Coronary artery (tissue), 2 donors: ENCODE measurements at regions not wholly inside any gene's neighbourhood (a gene's known extent, or its start where the extent isn't known, plus 50 kb on each side); places are given as distances from the start of the nearest gene placed in this dataset.

Source experiments
- DNase-seq: peaks from one replicate; pipeline ENCODE4 v3.0.0-alpha.2; 2017; ENCODE audit warnings: low spot score
- H3K27ac ChIP-seq, 2 donors: fragments of 200-600 bp; sonication (generic); one replicate each; pipeline ENCODE4 v1.5.1; 2016 to 2019
- H3K4me3 ChIP-seq: fragments of 200-600 bp; sonication (generic); 2 replicates; pipeline ENCODE4 v1.5.1; 2016; ENCODE audit warnings: mild to moderate bottlenecking, moderate library complexity
- TF ChIP-seq, protein P1 (sequence below): fragments of 200-600 bp; sonication (generic); IDR thresholded peaks from one replicate; pipeline ENCODE4 v1.5.1; 2019; ENCODE audit warnings: antibody characterized with exemption

DNA sequence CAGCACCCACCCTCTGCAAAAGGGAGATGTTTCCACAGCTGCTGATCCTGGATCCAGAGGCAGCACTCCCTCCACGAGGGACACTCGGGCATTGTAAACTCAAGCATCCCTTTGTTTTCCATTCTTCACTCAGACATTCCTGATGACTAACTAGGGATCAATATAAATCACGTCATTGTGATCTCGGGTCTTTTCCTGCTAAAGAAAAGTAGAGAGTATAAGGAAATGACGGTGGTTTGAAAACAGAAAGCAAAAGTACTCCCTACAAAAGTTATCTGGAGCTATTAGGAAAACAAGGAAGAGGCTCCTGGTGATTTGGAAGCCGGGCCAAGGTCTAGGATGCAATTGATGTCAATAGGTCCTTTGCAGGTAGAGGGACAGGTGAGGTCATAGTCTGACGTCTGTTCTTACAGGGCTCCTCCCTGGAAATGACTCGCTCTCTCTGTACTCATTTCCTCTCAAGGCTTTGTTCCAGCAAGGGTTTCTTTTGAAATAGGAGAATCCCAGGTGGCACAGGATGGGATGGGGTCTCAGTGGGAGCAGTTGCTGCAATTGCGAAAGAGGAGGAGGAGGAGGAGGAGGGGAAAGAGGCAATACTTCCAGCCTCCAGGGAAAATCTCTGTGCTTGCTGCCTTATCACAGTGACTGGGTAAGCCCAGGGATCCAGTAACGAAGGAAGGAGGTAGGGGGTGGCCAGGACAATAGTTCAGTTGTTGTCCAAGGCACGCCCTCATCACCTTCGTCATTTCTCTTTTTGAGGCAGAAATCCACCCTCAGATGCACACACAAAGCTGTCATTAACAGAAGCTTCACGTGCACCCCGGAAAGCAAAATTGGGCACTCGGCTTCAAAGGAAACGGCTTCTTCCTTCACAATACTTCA is 222.8 kb downstream of the LY86 start:
- Histone ChIP-seq H3K4me3 (peak overlapping the region; percentile 58), H3K27ac (peak overlapping the region in 1 of 2 donors; percentile 1)
- DNase-seq: no peak
- TF ChIP-seq, protein P1, sequence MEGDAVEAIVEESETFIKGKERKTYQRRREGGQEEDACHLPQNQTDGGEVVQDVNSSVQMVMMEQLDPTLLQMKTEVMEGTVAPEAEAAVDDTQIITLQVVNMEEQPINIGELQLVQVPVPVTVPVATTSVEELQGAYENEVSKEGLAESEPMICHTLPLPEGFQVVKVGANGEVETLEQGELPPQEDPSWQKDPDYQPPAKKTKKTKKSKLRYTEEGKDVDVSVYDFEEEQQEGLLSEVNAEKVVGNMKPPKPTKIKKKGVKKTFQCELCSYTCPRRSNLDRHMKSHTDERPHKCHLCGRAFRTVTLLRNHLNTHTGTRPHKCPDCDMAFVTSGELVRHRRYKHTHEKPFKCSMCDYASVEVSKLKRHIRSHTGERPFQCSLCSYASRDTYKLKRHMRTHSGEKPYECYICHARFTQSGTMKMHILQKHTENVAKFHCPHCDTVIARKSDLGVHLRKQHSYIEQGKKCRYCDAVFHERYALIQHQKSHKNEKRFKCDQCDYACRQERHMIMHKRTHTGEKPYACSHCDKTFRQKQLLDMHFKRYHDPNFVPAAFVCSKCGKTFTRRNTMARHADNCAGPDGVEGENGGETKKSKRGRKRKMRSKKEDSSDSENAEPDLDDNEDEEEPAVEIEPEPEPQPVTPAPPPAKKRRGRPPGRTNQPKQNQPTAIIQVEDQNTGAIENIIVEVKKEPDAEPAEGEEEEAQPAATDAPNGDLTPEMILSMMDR: no peak

DNA sequence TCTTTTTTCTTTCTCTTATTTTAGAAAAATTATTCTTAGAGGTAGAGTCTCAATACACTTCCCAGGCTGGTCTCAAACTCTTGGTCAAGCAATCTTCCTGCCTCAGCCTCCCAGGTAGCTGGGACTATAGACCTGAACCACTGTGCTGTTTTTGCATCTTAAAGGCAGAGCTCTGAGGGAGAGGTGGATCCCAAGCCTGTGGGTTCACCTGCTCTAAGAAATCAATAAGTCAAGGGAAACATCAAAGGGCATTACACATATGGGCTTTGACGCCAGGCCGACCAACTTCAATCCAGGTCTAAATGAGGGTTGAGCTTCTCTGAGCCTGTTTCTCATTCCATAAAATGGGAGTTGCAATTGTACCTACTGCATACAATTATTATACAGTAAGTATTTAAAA is 223.9 kb downstream of the LY86 start:
- TF ChIP-seq, protein P1: no peak
- no peak overlapping the region for H3K4me3 ChIP-seq
- DNase-seq: no peak
- no peak overlapping the region for H3K27ac ChIP-seq

DNA sequence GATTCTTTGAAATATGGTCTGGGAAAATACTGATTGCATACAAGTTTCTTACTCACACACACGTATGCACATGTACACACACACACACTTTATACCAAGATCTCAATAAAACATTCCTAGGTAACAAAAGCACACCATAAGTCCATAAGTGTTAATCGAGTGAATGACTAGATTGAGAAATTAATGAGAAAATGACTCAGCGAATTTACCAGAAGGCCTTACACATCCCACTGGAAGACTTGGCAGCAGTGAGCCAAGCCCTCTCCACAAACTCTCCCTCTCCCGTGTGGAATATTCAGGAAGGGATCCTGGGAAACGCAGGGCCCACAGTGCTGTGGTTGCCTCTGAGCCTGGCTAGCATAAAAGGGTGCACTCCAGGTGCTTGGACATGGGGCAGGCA is 227.2 kb downstream of the LY86 start:
- no peak overlapping the region for H3K27ac ChIP-seq
- no peak overlapping the region for H3K4me3 ChIP-seq
- TF ChIP-seq, protein P1: no peak
- DNase-seq: no peak

DNA sequence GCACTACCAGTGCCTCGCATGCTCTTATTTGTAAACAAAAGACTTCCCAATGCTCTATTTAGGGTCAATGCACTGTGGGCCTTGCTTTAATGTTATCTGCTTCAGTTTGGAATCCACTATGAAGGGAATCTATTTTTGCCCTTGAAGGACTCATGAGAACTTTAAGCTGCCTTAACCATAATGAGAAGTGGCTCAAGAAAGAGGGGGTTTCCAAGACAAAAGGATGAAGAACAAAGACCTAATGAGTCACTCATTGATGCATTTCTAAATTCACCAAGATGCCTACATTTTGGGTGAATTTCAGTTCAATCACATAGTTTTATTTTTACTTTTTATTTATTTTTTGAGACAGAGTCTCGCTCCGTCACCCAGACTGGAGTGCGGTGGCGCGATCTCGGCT is 228.2 kb downstream of the LY86 start:
- no peak overlapping the region for H3K4me3 ChIP-seq
- TF ChIP-seq, protein P1: no peak
- H3K27ac ChIP-seq: no peak overlapping the region
- no peak for DNase-seq

DNA sequence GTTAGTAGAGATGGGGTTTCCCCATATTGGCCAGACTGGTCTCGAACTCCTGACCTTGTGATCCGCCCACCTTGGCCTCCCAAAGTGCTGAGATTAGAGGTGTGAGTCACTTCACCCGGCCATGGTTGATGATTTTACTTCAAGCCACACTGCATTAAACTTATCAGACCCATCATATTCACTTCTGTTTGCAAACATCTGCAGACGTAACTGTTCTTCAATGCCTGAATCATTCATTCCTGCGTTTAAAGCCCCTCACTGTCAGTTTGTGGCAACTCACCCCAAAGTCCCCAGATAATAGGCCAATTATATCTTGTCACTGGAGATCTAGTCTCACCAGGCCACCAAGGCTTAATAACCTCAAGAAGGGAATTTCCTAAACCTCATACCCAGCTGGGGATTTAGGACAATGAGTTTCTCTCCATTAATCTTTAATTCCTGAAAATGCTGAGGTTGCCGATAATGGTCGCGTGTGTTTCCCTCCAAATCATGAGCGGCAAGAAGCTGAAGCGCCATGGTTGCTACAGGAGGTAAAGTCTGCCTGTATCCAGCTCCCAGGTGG is 229.6 kb downstream of the LY86 start:
- TF ChIP-seq, protein P1: no peak
- Histone ChIP-seq H3K4me3 (no peak overlapping the region), H3K27ac (no peak overlapping the region)
- no peak for DNase-seq

DNA sequence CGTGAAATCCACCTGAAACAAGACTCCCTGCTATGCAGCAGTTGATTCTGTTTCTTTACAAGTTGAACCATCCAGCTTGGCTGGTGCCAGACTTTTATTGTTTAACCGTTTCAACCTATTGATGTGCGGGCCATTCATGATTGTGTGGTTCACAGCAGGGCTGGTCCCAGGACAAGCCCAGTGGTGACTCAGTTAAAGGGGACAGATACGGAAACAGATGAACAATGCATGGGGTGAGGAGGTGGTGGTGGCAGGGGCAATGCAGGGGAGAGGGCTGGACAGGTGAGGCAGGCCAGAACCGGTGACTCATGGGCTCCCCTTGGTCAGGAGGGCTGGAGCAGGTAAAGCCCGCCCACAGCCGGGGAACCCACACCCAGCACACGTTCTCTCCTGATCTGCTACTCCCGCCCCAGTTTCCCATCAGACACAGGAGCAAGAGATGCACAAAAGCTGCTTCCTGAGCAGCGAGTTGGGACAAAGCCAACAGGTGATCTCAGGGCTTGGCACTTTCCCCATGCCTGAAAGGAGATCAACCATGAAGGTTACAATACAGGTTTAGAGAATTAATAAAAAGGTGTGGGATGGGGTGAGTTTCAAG is 232.2 kb downstream of the LY86 start:
- H3K27ac ChIP-seq: no peak overlapping the region
- no peak for DNase-seq
- H3K4me3 ChIP-seq: no peak overlapping the region
- TF ChIP-seq, protein P1: no peak
